GF-D8 (cell line): ENCODE measurements at regions not wholly inside any gene's neighbourhood (a gene's known extent, or its start where the extent isn't known, plus 50 kb on each side); places are given as distances from the start of the nearest gene placed in this dataset.
"Not testable (repeated sequence)": the region's sequence is repeated elsewhere in the genome, so short reads cannot be mapped to it uniquely, and the experiment has no call there.

Experiments used
- DNase-seq: peaks from one replicate; lab custom pipeline; 2025; lab: John Stamatoyannopoulos, UW

DNA sequence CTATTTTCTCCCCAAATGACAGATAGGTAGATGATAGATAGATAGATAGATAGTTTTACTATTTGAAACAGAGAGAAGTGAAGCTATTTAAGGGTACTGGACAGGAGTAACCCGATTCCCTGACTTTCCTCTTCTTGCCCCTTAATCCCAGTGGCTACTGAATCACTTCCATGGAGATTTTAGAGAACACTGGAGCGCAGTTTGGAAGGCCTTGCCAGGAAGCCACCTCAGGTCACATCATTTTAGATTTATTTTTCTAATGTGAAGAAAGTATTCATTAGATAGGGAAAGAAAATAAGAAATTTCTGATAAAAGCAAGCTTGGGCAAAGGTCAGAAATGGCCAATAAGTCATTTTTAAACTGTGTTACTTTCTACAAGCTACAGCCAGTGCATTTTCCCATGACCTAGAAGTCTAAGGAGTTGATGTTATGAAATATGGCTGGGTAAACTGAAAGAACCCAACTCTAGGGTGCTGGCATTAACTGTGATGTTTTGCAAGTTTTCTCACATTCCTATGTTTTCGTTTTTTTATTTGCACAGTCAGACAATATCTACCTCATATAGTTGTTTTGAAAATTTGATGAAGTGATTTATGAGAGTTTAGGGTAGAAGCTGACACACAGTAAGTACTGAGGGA is 544.7 kb upstream of the PTGER4 start:
- no peak for DNase-seq

DNA sequence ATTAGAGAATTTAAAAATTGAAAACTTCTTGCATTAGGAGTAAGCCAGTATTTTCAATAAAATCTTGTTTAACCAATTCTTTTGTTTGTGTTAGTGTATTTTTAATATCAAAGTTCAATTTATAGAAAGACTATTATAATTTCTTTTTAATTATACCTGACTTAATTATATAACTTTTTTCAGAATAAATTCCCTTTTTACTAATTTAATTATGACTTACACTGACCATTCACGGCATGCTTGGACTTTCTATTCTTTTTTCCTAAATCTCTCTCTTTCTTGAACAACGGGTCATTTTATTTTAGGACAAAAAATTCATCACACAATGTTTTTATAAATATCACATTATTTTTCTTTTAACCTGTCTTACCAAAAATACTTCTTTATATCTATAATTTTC is 555.3 kb upstream of the PTGER4 start:
- no peak for DNase-seq

DNA sequence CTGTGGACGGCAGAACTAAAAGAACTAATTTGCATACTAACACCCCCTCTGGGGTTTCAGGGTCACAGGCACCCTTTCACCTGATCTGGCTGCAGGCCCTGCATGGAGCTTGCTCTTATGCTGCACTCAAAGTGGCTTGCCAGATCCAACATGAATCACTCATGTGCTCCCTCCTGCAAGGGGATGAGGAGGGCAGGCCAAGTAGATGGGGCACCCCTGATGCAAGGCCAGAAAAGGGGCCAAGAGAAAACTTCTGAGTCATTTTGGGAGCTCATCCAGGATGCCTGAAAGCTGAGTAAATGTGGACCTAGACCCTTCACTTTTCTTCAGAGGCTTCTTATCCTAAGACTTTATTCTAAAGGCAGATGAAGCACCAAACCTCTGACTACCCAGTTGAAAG is 558.5 kb upstream of the PTGER4 start:
- no peak for DNase-seq

DNA sequence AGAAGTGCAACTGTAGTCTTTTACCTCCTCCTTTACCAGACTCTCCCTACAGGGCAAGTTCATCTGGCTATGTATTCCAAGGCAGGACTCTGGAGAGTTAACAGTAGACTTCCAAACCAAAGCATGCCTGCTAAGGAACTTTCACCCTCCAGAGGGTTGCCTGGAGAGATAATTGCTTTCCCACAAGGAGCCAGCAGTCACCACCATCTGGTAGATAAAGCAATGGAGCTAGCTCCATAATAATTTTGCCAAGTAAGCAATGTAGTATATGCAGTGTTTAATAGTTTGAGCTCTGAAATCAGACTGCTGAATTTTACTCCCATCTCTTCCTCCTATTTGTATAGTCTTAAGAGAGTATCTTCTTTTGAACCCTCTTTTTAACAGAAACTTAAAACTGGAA is 566.8 kb upstream of the PTGER4 start:
- DNase-seq, result no peak

DNA sequence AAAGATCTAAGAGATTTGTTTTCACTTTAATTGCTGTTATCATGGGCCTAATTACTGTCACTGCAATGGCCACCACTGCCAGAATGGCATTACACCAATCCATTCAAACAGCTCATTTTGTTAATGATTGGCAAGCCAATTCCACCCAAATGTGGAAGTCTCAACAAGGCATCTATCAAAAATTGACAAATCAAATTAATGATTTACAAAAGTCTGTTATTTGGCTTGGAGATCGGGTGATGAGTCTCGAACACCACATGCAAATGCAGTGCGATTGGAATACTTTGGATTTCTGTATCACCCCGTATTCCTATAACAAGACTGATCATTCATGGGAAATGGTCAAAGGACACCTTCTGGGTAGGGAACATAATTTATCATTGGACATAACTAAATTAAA is 568.7 kb upstream of the PTGER4 start:
- DNase-seq, result not testable (repeated sequence)

DNA sequence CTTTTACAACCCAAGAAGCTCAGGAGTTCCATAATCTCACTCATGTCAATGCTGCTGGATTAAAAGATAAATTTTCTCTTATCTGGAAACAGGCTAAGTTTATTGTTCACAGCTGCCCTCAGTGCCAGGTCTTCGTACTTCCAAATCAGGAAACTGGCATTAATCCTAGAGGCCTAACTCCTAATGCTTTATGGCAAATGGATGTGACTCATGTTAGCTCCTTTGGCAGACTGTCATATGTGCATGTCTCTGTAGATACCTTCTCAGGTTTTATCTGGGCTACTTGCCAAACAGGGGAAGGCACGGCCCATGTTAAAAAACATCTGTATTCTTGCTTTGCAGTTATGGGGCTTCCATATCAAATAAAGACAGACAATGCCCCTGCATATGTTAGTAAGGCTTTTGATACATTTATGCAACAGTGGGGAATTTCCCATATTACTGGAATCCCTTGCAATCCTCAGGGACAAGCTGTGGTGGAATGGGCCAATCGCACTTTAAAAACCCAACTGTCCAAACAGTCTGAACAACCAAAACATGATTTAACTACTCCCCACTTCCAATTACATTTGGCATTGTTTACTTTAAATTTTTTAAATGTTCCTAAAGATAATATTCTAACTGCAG is 570.8 kb upstream of the PTGER4 start:
- DNase-seq, result not testable (repeated sequence)

DNA sequence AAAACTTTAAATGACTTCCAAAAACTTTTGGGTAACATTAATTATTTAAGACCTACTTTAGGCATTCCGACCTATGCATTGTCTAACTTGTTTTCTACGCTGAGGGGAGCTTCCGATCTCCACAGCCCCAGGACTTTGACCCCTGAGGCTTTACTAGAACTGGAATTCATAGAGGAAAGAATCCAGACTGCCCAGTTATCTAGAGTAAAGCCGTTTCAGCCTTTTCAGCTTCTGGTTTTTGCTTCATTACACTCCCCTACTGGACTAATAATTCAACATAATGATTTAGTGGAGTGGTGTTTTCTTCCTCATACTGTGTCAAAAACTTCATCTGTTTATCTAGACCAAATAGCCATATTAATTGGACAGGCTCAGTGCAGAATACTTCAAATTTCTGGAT is 571.9 kb upstream of the PTGER4 start:
- DNase-seq, result not testable (repeated sequence)

DNA sequence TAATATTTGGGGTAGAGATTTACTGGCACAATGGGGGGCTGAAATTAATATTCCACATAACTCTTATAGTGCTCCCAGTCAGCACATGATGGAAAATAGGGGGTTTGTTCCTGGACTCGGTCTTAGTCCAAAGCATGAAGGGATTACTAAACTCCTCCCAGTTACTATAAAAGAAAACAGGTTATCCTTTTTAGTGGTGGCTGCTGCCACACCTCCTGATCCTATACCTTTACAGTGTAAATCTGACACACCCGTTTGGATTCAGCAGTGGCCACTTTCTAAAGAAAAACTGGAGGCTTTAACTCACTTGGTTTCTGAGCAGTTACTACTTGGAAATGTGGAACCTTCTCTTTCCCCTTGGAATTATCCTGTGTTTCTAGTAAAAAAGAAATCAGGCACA is 572.9 kb upstream of the PTGER4 start:
- no peak for DNase-seq

DNA sequence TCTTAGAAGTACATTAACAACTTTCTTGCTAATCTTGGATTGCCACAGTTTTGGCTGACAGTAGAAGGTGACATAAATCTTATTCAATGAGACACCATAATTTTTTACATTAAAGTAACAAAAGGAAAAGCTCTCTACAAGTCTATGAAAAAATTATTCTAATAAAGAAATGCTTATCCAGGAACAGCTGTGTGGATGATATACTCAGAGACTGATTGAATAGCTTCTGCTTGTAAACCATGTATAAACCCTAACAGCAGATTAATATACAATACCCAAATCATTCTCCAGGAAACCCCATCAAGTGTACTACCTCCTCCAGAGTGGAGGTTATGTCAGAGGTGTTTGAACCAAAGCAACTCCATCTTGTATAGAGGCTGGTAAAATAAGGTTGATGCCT is 581.4 kb upstream of the PTGER4 start:
- DNase-seq, result no peak

DNA sequence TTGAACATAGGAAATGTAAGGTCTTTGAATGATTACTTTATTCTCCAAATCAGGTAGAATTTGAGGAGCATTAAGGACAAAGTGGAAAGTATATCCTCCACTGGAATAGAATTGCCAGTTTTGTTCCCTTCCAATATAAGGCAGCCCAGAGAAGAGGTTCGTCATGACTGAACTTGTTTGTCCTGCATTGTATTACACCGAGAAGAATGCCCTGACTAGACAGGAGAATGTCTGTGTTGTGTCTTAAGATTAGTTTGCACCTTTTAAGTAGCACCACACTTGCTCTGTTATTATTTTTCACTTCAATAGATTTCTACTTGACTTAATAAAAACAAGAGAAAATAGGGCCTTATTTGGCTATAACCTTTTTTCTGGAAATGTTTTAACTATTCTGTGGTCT is 586.2 kb upstream of the PTGER4 start:
- no peak for DNase-seq

DNA sequence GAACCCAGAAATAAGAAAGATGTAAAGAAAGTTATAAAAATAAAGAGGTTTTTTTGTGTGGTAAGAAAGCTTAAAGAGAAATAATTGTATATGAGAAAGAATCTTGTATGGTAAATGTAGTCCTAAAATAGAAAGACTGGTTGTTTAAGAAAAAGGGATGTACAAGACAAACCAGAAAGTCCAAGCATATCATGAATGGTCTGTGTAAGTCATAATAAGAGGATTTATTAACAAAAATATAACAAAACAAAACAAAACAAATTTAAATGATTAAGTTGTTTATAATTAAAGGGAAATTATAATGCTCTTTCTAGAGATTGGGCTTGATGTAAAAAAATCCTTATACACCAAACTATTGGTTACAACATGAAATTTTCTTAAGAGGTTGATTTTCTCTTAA is 590.4 kb upstream of the PTGER4 start:
- no peak for DNase-seq

DNA sequence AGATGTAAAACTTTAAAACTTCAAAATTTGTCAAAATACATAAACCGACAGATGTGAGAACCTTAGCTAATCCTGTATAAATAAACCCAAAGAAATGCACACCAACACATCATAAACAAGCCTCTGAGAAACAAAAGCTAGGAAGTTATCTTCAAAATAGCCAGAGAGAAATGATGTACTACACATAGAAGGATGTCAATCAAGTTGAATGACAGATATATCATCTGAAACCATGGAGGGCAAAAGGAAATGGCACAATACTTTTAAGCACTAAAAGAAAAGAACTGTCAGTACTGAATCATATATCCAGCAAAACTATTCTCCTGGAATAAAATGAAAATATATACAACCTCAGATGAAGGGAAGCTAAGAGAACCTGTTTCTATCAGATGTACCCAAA is 595.1 kb upstream of the PTGER4 start:
- no peak for DNase-seq

DNA sequence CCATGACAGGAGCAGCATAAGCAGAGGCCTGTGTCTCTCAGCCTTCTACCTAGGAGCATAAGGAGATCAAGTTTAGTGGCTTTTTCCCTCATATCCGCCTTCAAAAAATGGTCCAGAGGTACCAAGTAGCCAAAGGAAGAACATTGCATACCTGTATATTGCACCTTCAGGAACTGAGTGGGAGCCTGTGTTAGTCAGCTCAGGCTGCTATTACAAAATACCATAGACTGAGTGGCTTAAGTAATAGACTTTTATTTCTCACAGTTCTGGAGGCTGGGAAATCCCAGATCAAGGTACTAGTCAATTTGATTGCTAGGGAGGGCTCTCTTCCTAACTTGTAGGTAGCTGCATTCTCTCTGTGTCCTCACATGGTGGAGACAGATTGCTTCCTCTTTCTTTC is 597.4 kb upstream of the PTGER4 start:
- DNase-seq, result no peak

DNA sequence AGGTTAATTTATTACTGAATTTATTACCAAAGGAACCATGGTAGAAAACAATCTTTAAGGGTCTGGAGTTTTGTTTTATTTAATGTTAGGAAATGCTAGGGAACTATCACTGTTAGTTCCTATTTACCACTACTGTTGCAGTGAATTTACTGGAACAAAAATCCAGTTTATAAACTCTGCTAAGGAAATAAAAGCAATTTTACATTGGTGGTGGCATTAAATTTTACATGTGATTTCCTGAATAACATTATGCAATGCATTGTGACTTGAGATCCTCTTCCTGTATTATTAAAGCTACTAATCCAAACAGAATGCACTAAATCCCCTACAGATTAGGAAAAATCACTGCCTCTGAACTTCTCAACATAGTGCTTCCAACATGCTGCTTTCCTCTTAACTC is 599.5 kb upstream of the PTGER4 start:
- DNase-seq, result no peak

DNA sequence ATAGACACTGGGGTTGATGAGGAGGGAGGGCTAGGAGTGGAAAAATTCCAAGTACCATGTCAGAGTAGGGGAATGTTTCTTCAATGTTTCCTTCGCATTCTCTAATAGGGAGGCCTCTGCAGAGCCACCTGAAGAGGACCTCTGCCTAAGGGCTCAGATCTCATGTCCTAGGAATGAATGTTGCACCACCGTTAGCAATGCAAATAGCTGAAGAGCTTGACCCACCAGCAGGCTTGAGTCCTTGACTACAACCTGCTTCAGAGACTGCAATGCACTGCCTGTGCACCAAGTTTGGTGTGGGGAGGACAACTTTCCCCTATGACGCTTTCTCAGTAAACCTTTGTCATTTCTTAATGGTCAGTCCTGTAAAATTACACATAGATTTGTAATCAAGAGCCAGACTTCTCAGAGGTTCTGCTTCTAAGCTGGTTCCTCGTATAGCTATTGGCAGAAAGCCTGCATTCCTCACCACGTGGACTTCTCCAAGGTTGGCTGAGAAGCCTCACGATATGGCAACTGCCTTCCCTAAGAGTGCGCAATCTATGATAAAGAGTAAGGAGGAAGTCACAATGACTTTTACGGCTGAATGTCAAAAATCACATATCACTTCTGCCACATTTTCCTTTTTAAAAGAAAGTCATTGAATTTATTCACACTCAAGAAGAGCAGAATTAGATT is 600.7 kb upstream of the PTGER4 start:
- no peak for DNase-seq

DNA sequence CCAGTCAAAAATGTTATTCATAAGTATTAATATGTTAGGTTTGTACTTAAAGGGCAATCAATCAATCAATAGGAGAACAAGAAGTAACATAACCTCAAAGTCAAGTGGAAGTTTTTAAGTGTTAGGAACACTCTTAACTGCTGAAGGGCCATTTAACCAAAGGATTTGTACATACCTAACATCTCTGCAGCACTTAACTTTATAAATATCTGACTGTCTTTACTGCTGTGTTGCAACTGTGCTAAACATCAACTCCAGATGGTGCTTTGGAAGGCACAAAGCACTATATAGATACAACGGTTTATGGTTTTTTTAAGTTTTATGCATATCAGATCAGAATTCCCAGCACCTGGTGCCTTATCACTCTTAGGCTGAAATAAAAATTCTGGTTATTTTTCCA is 604.9 kb upstream of the PTGER4 start:
- no peak for DNase-seq

DNA sequence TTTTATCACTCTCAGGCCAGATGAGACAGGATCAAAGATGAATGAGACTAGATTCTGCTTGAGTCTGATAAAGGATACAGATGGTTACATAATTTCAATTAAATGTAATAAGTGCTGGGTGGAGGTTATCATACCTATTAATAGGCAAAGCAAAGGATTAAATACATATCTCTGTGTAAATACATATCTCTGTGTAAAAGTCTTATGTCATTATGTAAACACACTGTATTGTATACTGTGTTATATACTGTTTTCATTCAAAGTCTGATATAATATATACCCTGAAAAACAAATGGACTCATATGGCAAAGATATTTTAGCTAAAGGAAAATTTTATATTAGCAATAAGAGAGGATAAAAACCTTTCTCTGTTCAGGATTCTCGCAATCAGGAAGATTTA is 605.8 kb upstream of the PTGER4 start:
- no peak for DNase-seq

DNA sequence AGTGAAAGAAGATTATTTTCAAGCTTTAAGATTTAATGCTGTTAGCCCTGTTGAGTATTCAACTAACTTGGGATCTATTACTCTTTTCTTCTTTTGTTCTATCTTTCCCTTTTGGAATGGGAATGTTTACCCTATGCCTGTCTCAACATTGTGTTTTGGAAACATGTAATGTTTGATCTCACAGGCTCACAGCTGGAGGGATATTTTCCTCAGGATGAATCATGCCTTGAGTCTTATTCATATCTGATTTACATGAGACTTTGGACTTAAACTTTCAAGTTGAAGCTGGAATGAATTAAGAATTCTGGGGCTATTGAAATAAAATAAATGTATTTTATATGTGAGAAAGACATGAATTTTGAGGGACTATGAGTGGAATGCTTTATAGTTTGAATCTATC is 607.8 kb upstream of the PTGER4 start:
- DNase-seq, result no peak

DNA sequence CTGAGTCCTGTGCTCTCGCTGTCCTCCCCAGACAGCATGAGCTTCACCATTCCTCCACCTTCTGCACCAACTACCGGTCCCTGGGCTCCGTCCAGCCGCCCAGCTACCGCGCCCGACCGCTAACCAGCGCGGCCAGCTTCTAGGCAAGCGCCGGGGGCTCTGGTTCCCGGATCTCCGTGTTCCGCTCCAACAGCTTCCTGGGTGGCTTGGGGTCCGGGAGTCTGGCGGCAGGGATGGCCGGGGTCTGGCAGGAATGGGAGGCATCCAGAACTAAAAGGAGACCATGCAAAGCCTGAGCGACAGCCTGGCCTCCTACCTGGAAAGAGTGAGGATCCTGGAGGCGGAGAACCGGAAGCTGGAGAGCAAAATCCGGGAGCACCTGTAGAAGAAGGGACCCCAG is 613.1 kb upstream of the PTGER4 start:
- no peak for DNase-seq

DNA sequence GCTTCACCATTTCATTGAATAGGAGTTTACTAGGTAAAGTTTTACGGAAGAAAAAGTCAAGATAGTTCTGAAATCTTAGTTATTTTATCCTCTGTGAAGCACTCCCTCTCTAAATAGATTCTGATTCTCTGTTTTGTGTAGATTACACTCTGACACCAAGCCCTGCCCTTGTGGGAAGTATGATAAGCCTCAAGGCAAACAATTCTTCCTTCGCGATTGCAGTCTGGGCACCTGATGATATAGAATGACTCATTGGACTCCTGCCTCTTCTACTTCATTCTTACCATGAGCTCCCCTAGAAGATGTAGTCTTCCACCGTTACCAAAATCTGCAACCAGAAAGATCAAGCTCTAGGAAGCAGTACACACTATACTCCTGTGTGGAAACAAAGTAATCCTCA is 626.9 kb upstream of the PTGER4 start:
- DNase-seq, result no peak

DNA sequence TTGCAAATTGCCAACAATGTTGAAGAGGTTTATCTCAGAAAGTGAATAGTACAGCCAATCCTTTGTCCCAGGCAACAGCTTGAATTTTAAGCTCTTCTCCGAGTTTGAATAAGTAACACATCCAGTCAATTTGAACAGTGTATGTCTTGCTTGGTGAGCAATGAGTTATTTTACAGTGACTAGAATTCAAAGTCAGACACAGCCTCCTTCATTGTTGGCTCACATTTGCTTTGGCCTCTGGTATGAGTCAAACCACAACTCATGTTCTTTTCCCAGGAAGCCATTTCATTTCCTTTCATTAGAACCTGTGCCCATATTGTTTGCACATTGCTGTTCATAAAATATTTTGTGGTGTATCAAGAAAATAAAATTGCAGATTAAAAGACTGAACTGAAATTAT is 622.0 kb upstream of the DAB2 start:
- no peak for DNase-seq

DNA sequence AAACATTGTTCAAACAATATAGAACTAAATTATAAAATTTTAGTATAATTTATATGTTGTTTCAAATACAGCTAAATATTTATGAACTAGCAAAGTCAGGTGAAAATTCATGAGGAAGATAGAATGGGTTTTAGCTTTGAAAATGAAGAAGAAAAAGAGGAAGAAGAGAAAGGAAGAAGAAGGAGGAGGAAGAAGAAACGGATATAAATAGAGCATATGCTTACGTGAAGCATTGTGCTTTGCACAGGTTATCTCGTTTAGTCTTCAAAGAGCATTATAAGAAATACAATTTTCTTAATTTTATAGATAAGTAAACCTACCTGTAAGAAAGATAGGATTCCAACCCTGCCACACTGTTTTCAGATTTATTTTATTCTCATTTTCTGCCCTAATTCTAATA is 620.6 kb upstream of the DAB2 start:
- DNase-seq, result no peak

DNA sequence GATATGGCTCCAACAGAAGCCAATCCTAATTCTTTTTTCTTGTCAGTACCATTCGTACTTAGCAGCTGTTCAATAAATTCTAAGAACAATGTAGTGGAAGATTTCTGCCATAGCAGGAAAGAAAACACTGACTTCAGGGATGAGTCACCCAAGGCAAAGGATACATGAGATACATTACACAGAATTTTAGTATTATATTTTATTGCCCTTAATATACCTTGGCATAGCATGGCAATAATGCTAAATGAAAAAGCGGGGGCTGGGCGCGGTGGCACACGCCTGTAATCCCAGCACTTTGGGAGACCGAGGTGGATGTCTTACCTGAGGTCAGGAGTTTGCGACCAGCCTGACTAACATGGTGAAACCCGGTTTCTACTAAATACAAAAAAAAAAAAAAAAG is 619.1 kb upstream of the DAB2 start:
- DNase-seq, result no peak

DNA sequence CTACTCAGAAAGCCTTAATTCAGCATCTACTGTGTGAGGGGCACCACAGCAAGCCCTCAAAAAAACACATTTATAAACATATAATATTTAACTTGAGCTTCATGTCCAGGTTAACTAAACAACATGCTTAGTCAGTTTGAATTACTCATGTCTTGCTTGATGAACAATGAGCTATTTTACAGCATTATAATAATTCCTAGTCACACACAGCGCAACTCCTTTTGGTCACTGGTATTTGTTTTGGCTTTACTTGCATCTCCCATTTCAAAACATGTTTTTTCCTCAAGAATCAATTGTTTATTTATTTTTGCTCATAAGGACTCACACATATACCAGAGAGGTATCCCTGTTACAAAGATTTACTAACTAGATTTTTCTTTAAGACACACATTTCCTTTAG is 616.7 kb upstream of the DAB2 start:
- no peak for DNase-seq
